TTC549 (cell line): ENCODE measurements at regions not wholly inside any gene's neighbourhood (a gene's known extent, or its start where the extent isn't known, plus 50 kb on each side); places are given as distances from the start of the nearest gene placed in this dataset.

Source experiments
- FAIRE-seq: peaks from 2 replicates; lab custom pipeline; 2012; peaks lifted over from hg19 to GRCh38; lab: Jason Lieb, UNC

GRCh38 chr6:1062786-1063545 lies 248.9 kb upstream of the FOXQ1 start:
- FAIRE-seq = no peak

DNA sequence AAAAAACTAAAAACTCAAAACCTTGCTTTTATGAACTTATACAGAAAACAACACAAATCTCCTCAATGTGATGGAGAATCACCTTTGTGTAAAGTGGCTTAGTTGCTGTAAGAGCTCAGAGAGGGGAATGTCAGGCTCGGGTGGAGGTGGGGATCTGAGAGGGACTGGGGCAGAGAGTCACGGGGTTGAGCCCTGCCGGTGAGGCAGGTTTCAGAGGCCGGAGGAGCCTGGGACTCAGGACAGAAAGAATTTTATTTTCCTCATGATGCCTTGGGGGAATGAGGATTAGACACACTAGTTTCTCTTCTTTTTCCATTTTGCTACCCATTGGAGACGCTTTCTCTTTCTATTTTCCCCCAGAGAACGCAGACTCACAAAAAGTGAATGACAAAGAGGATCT lies 252.3 kb upstream of the FOXQ1 start:
- FAIRE-seq = no peak

DNA sequence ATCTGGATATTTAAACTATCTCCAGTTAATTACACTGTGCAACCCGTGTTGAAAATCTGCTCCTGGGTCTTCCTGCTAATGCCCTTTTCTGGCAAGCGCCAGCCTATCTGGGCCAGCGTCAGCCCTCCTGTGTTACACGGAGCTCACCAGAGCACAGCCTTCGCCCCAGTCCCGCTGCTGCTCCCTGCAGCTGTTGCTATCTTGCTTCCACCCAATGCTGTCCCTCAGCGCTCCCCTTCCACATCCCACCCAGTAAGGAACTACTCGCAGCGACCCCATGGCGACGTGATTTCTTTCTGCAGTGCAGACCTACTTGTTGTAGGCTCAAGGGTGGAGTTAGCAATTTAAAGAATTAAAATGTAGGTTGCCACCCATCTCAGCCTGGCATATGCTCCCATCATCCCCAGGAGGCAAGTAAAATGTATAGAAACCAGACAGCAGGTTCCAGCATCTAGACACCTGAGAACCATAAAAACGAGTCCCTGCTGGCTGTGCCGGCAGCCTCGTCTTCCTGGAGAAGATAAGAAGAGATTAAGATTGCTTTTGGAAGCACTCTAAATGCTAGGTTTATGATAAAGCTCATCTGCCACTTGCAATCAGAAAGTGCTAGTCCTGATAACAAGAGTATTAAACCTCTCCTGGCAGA lies 254.3 kb upstream of the FOXQ1 start:
- FAIRE-seq = no peak

GRCh38 chr6:1055015-1055921 lies 256.6 kb upstream of the FOXQ1 start:
- no peak for FAIRE-seq

GRCh38 chr6:1054653-1055014 lies 257.3 kb upstream of the FOXQ1 start:
- FAIRE-seq = no peak

DNA sequence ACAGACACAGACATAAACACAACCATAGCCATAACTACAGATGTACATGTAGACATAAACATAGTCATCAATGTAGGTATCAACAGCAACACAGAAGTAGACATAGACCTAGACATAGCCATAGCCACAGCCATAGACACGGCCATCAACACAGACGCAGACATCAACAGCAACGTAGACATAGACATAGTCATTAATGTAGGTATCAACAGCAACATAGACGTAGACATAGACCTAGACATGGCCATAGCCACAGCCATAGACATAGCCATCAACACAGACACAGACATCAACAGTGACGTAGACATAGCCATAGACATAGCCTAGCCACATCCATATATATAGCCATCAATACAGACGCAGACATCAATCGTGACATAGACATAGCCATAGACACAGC lies 258.3 kb upstream of the FOXQ1 start:
- FAIRE-seq = no peak

- FAIRE-seq = no peak
These were observed 259.6 kb upstream of the FOXQ1 start for GRCh38 chr6:1052262-1052661.

GRCh38 chr6:1049900-1050299 lies 262.0 kb upstream of the FOXQ1 start:
- FAIRE-seq = no peak

GRCh38 chr6:1049170-1049569 lies 262.7 kb upstream of the FOXQ1 start:
- FAIRE-seq = no peak

DNA sequence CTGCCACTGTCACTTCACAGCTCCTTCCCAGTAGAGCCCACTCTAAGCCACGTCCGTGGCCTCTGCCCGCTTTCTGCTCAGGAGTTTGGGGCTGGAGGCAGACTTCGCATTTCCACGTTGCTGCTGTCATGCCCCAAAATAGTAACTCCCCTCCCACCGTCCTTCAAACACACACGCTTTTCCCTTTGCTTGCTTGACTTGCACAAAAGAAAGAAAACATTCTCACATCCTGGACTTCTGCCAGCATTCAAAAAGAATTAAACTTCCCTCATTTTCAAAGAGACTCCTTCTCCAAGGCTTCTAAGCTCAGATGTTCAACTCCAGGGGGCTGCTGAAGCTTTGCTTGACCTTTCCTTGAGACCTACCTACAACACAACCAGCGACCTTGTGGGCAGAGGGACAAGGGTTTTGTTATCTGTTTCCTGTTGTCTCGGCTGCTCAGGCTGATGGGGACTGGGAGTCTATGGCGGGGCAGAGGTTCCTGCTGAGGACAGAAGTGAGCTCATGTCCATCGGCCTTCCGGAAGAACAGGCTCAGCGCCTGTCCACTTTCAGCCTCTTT lies 263.8 kb upstream of the FOXQ1 start:
- FAIRE-seq = no peak

GRCh38 chr6:1045239-1045638 lies 266.7 kb upstream of the FOXQ1 start:
- FAIRE-seq = no peak

- FAIRE-seq = no peak
These were observed 267.7 kb upstream of the FOXQ1 start for GRCh38 chr6:1044040-1044836.

GRCh38 chr6:1043458-1043836 lies 268.5 kb upstream of the FOXQ1 start:
- FAIRE-seq = no peak

- FAIRE-seq = no peak
These were observed 269.1 kb upstream of the FOXQ1 start for GRCh38 chr6:1042583-1043457.

GRCh38 chr6:1040393-1040792 lies 271.5 kb upstream of the FOXQ1 start:
- no peak for FAIRE-seq

DNA sequence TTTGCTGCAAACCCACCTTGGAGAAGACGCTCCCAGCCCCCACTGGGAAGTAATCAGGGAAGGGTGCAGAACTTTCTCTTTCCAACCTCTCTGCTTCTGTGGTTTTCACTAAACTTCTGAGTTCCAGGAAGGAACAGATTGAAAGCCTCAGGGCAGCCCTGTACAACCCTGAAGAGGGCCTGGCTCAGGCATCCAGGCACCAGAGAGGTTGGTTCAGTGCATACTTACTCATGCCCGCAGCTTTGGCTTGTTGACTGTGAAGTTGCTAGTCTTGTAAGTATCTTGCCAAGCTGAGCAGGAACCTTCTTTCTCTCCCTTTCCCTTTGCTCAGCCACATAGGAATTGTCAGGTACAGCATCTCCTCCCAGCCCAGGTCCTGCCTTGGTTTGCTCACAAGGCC lies 272.2 kb upstream of the FOXQ1 start:
- no peak for FAIRE-seq

- FAIRE-seq = no peak
These were observed 272.7 kb upstream of the FOXQ1 start for GRCh38 chr6:1039191-1039590.

- FAIRE-seq = no peak
These were observed 274.3 kb upstream of the FOXQ1 start for GRCh38 chr6:1037430-1038202.

DNA sequence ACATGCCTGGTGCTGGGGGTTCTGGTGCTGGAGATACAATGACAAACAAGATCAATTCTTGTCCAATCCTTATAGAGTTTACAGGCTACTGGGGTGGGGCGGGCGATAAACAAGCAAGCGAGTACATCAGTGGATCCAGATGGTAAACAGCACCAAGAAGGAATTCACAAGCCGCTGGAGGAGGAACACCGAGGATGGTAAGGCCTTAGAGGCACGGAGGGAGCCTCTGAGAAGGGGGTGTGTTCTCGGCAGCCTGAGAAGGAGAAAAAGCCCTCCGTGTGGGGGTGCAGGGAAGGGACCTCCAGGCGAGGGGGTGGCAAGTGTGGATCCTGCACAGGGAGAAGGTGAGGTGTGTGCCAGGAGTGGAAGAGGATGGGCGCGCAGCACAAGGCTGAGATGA lies 276.5 kb upstream of the FOXQ1 start:
- FAIRE-seq = no peak

DNA sequence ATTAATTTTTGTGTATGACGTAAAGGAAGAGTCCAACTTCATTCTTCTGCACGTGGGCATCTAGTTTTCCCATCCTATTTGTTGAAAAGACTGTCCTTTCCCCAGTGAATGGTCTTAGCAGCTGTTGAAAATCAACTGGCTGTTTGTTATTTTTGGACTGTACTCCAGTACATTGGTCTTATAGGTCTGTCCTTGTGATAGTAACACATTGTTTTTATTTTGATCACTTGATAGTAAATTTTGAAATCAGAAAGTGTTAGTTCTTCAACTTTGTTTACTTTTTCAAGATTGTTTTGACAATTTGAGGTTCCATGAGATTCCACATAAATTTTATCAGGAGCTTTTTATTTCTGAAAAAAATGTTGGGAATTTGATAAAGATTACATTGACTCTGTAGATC lies 280.2 kb upstream of the FOXQ1 start:
- FAIRE-seq = no peak
